ENCODE measurements at regions not wholly inside any gene's neighbourhood (a gene's known extent, or its start where the extent isn't known, plus 50 kb on each side); places are given as distances from the start of the nearest gene placed in this dataset.

DNA sequence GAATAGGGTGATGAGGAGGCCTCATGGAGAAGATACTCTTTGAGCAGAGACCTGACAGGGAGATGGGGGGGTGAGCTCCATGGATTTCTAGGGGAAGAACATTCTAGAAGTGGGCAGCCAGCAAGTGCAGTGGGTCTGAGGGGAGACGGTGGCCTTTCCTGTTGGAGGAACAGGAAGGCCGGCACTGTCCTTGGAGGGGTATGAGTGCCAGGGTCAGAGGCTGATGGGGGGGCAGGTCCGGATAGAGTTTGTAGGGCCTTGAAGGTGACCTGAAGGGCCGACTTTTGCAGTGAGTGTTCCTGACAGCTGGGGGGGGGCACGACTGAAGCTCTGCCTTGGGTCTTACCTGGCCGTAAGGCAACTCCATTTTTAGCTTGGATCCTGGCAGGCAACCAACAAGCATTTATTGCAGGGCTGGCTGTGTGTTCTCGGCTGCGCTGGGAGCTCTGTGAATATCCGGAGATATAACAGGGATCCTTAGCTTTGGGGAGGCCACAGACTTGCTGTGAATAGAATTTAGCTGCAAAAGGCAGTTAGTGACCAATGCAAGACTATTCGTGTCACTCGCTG is 130.6 kb downstream of the MRPS6 start:
- TF ChIP-seq POLR2AphosphoS5 (IDR thresholded peaks at IDR 0.05) (no peak), POLR2A (IDR thresholded peaks at IDR 0.05) (no peak)
